HL-60 (cell line): ENCODE measurements at regions not wholly inside any gene's neighbourhood (a gene's known extent, or its start where the extent isn't known, plus 50 kb on each side); places are given as distances from the start of the nearest gene placed in this dataset.
"Not testable (repeated sequence)": the region's sequence is repeated elsewhere in the genome, so short reads cannot be mapped to it uniquely, and the experiment has no call there.

Experiments used
- DNase-seq, 2 experiments: peaks; one replicate each; pipeline ENCODE4 v3.0.0-alpha.2; 2010 to 2020; ENCODE audit warnings: low read depth in 1 of 2, low spot score in 1 of 2
- H3K27ac ChIP-seq: fragments of 250-450 bp; sonication (Bioruptor Pico); replicated peaks from 2 replicates; pipeline ENCODE4 v1.5.1; 2020; ENCODE audit warnings: mild to moderate bottlenecking, moderate library complexity
- H3K27me3 ChIP-seq: fragments of 250-450 bp; sonication (Bioruptor Pico); 2 replicates; pipeline ENCODE4 v1.5.1; 2021; ENCODE audit warnings: mild to moderate bottlenecking, moderate library complexity; ENCODE audit not compliant: insufficient read depth, poor library complexity, severe bottlenecking
- H3K4me3 ChIP-seq: replicated peaks from 2 replicates; pipeline ENCODE4 v1.5.1; 2011; ENCODE audit warnings: mild to moderate bottlenecking, control low read depth, low read length; ENCODE audit not compliant: insufficient read depth
- CTCF ChIP-seq: IDR thresholded peaks from one replicate; pipeline ENCODE4 v1.5.1; 2011; ENCODE audit warnings: low read length, control low read depth, inconsistent platforms; ENCODE audit not compliant: insufficient read depth
- GABPA ChIP-seq: IDR thresholded peaks from 2 replicates; pipeline ENCODE4 v1.6.1; 2012; ENCODE audit warnings: low read depth
- POLR2AphosphoS5 ChIP-seq: IDR thresholded peaks from 2 replicates; pipeline ENCODE4 v1.6.1; 2012; ENCODE audit warnings: low read depth
- REST ChIP-seq: IDR thresholded peaks from 2 replicates; pipeline ENCODE4 v1.6.1; 2012; ENCODE audit warnings: low read depth; ENCODE audit not compliant: insufficient replicate concordance
- SPI1 ChIP-seq: IDR thresholded peaks from 2 replicates; pipeline ENCODE4 v1.6.1; 2012; ENCODE audit warnings: low read depth, mild to moderate bottlenecking, borderline replicate concordance

GRCh38 chr4:11663114-11663513 is 234.4 kb upstream of the HS3ST1 start:
- Histone ChIP-seq H3K27me3 (no peaks in the 10 kb centered on the region), H3K27ac (no peak overlapping the region), H3K4me3 (no peak overlapping the region)
- DNase-seq: no peak
- no peak for TF ChIP-seq SPI1
- no peak for TF ChIP-seq GABPA
- TF ChIP-seq CTCF: no peak
- TF ChIP-seq POLR2AphosphoS5: no peak
- TF ChIP-seq REST: no peak

GRCh38 chr4:11650801-11651596 is 222.3 kb upstream of the HS3ST1 start:
- TF ChIP-seq CTCF (no peak), GABPA (no peak), REST (no peak)
- Histone ChIP-seq H3K4me3 (no peak overlapping the region), H3K27ac (no peak overlapping the region), H3K27me3 (no peaks in the 10 kb centered on the region)
- DNase-seq: no peak

GRCh38 chr4:11647433-11647832 is 218.7 kb upstream of the HS3ST1 start:
- DNase-seq: no peak
- H3K27me3 ChIP-seq: no peaks in the 10 kb centered on the region
- H3K27ac ChIP-seq: no peak overlapping the region
- no peak overlapping the region for H3K4me3 ChIP-seq
- TF ChIP-seq GABPA (no peak), POLR2AphosphoS5 (no peak), REST (no peak), CTCF (no peak), SPI1 (no peak)

GRCh38 chr4:11643081-11643480 is 214.4 kb upstream of the HS3ST1 start:
- DNase-seq, H3K4me3 ChIP-seq, H3K27me3 ChIP-seq, H3K27ac ChIP-seq: not testable (repeated sequence)
